ENCODE measurements at regions not wholly inside any gene's neighbourhood (a gene's known extent, or its start where the extent isn't known, plus 50 kb on each side); places are given as distances from the start of the nearest gene placed in this dataset.

GRCh38 chr15:26261413-26261812 lies 398.3 kb upstream of the ATP10A start:
- TF ChIP-seq CTCF (IDR thresholded peaks at IDR 0.05) (no peak), EZH2 (IDR thresholded peaks at IDR 0.05; ENCODE audit: borderline replicate concordance, insufficient read depth, low read depth, low read length, poor library complexity, severe bottlenecking) (no peak)
